ENCODE measurements at regions not wholly inside any gene's neighbourhood (a gene's known extent, or its start where the extent isn't known, plus 50 kb on each side); places are given as distances from the start of the nearest gene placed in this dataset.

- intact Hi-C loops (cut with DNase I) = no loop called here
- TF ChIP-seq CTCF (IDR thresholded peaks at IDR 0.05) = no peak
- Histone ChIP-seq H3K27me3 (no peaks in the 10 kb centered on the region), H3K36me3 (no peaks in the 10 kb centered on the region), H3K9me3 (no peaks in the 10 kb centered on the region), H3K4me1 (peaks cover 13% of the 10 kb centered on the region), H3K27ac (no peak overlapping the region), H3K4me3 (no peak overlapping the region)
- DNase-seq = no peak
- ATAC-seq = no peak
Observed at GRCh38 chr15:31469786-31470525, 143.3 kb downstream of the KLF13 start.

GRCh38 chr15:31470756-31471155 is 144.1 kb downstream of the KLF13 start:
- Histone ChIP-seq H3K27me3 (no peaks in the 10 kb centered on the region), H3K4me1 (peaks cover 13% of the 10 kb centered on the region), H3K9me3 (no peaks in the 10 kb centered on the region), H3K4me3 (no peak overlapping the region), H3K36me3 (no peaks in the 10 kb centered on the region), H3K27ac (no peak overlapping the region)
- no peak for ATAC-seq
- no peak for TF ChIP-seq CTCF (IDR thresholded peaks at IDR 0.05)
- DNase-seq = no peak
- intact Hi-C loops (cut with DNase I) = no loop called here

- intact Hi-C loops (cut with DNase I) = no loop called here
- Histone ChIP-seq H3K4me3 (no peak overlapping the region), H3K9me3 (no peaks in the 10 kb centered on the region), H3K36me3 (no peaks in the 10 kb centered on the region), H3K27me3 (no peaks in the 10 kb centered on the region), H3K27ac (no peak overlapping the region), H3K4me1 (peaks cover 13% of the 10 kb centered on the region)
- ATAC-seq (peak; percentile 58), DNase-seq (no peak)
- TF ChIP-seq CTCF (IDR thresholded peaks at IDR 0.05) = no peak
Observed at GRCh38 chr15:31471731-31472430, 145.2 kb downstream of the KLF13 start.

GRCh38 chr15:31472636-31473384 is 146.2 kb downstream of the KLF13 start:
- peak; percentile 74 for ATAC-seq
- Histone ChIP-seq H3K27me3 (no peaks in the 10 kb centered on the region), H3K36me3 (no peaks in the 10 kb centered on the region), H3K27ac (peak overlapping the region; percentile 47), H3K4me3 (peak overlapping the region; percentile 10), H3K9me3 (no peaks in the 10 kb centered on the region), H3K4me1 (peaks cover 13% of the 10 kb centered on the region)
- no peak for TF ChIP-seq CTCF (IDR thresholded peaks at IDR 0.05)
- no peak for DNase-seq
- intact Hi-C loops (cut with DNase I) = no loop called here

- intact Hi-C loops (cut with DNase I) = no loop called here
- no peak for ATAC-seq
- DNase-seq = no peak
Observed at GRCh38 chr15:31473385-31474058, 146.9 kb downstream of the KLF13 start.

More at GRCh38 chr15:31473385-31474058, 146.9 kb downstream of the KLF13 start:
- Histone ChIP-seq H3K4me3 (peak overlapping the region; percentile 10), H3K36me3 (no peaks in the 10 kb centered on the region), H3K27me3 (no peaks in the 10 kb centered on the region), H3K27ac (peak overlapping the region; percentile 47), H3K4me1 (peaks cover 13% of the 10 kb centered on the region), H3K9me3 (no peaks in the 10 kb centered on the region)
- no peak for TF ChIP-seq CTCF (IDR thresholded peaks at IDR 0.05)
